Esophagus muscularis mucosa (tissue), 3 donors: ENCODE measurements at regions not wholly inside any gene's neighbourhood (a gene's known extent, or its start where the extent isn't known, plus 50 kb on each side); places are given as distances from the start of the nearest gene placed in this dataset.

ENCODE experiments used
- CTCF ChIP-seq, 3 experiments: fragments of 200-600 bp in 2 of 3; fragments of 450-650 bp in 1 of 3; sonication (generic) in 2 of 3; IDR thresholded peaks; one replicate each; pipeline ENCODE4 v1.5.1; 2017 to 2019; ENCODE audit warnings: antibody characterized with exemption in 3 of 3, mild to moderate bottlenecking in 2 of 3, moderate library complexity in 1 of 3
- POLR2A ChIP-seq: fragments of 450-650 bp; IDR thresholded peaks from one replicate; pipeline ENCODE4 v1.6.1; 2017; ENCODE audit warnings: antibody characterized with exemption, moderate library complexity, mild to moderate bottlenecking, low read depth
- POLR2AphosphoS5 ChIP-seq, 2 donors: sonication (generic); formaldehyde crosslinking; IDR thresholded peaks; one replicate each; pipeline ENCODE4 v1.6.1; 2017; ENCODE audit warnings: antibody characterized with exemption in 2 of 2

- TF ChIP-seq POLR2A (no peak), CTCF (IDR thresholded peaks at IDR 0.05) (peak; percentile 68 to 88 (median 78)), POLR2AphosphoS5 (IDR thresholded peaks at IDR 0.05) (no peak)
Observed at GRCh38 chr4:157978680-157979361, 194.0 kb downstream of the GASK1B start.
